ENCODE measurements at regions not wholly inside any gene's neighbourhood (a gene's known extent, or its start where the extent isn't known, plus 50 kb on each side); places are given as distances from the start of the nearest gene placed in this dataset.
A peak's percentile ranks its signal among the peaks of the same experiment; 100 is the strongest.

DNA sequence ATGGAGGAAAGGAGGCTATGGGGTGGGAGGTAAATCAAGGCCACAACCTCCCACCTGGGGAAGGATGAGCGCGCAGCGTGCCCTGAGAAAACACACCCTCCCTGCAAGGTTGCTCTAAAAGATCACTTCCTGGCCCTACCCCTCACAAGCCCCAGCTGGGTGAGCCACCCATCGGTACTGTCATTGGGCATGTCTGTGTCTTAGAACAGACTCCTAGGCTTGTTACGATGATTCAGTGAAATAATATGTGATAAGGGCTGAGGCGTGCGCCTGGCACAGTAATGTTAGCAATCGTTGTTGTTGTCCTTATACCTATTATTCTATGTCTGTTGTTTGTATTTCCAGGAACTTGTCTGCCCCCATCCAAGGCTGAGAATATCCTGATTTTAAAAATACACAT, 175.1 kb downstream of the ZFP36L2 start:
- H2AFZ ChIP-seq (ENCODE audit: low read depth, low read length), result peak overlapping the region; percentile 13
- no TSS peak for BruUV-seq (replicated peaks)
- peak; percentile 81 for DNase-seq (ENCODE audit: low read depth, low spot score)
- no peak overlapping the region for H3K4me2 ChIP-seq (ENCODE audit: insufficient read depth, low read length)
- peak; percentile 98 for FAIRE-seq
- H3K9ac ChIP-seq (replicated peaks; ENCODE audit: extremely low read depth, insufficient read depth, low read length), result no peak overlapping the region
- H3K9me3 ChIP-seq (replicated peaks; ENCODE audit: control insufficient read depth, insufficient read depth, low read length), result no peaks in the 10 kb centered on the region
- H3K4me1 ChIP-seq (ENCODE audit: control insufficient read depth, extremely low read depth, insufficient read depth, low read length), result peaks cover 32% of the 10 kb centered on the region
- intact Hi-C loops (cut with micrococcal nuclease) (loop anchor here (2.0 kb wide), 2 partner anchors 35 to 63 kb away; no protein-coding TSS in a partner anchor), dilution Hi-C loops (cut with MboI; ENCODE audit: extremely low pct_ligation_motif_present, low sequenced_read_pairs) (no loop called here)
- POLR2A ChIA-PET, result interaction anchor here (0.9 kb wide), 1 partner anchor 10 kb away, joined by 3 read pairs; no protein-coding TSS in a partner anchor
- H3K27me3 ChIP-seq (ENCODE audit: control insufficient read depth in 2 of 2, insufficient read depth in 2 of 2, low read length in 2 of 2), result no peaks in the 10 kb centered on the region
- H3K79me2 ChIP-seq (ENCODE audit: control insufficient read depth, insufficient read depth, low read length), result no peaks in the 10 kb centered on the region
- CTCF ChIA-PET, result interaction anchor here (0.5 to 2.4 kb wide), 8 partner anchors 9 to 451 kb away, joined by 3 to 9 read pairs (median 3); no protein-coding TSS in a partner anchor
- H4K20me1 ChIP-seq (replicated peaks; ENCODE audit: control insufficient read depth, extremely low read depth, insufficient read depth, low read length), result no peaks in the 10 kb centered on the region
- no peak overlapping the region for H3K4me3 ChIP-seq (replicated peaks in 1 of 3; ENCODE audit: insufficient read depth in 1 of 3, low read depth in 1 of 3, low read length in 3 of 3)
- peak overlapping the region; percentile 14 for H3K27ac ChIP-seq (ENCODE audit: insufficient read depth, low read depth, low read length)
- no peaks in the 10 kb centered on the region for H3K9me1 ChIP-seq (replicated peaks; ENCODE audit: control insufficient read depth, extremely low read depth, insufficient read depth, low read length)
- H3K36me3 ChIP-seq (ENCODE audit: control insufficient read depth in 2 of 2, extremely low read depth in 1 of 2, insufficient read depth in 2 of 2, low read length in 2 of 2), result no peaks in the 10 kb centered on the region
- TF ChIP-seq, protein P1, sequence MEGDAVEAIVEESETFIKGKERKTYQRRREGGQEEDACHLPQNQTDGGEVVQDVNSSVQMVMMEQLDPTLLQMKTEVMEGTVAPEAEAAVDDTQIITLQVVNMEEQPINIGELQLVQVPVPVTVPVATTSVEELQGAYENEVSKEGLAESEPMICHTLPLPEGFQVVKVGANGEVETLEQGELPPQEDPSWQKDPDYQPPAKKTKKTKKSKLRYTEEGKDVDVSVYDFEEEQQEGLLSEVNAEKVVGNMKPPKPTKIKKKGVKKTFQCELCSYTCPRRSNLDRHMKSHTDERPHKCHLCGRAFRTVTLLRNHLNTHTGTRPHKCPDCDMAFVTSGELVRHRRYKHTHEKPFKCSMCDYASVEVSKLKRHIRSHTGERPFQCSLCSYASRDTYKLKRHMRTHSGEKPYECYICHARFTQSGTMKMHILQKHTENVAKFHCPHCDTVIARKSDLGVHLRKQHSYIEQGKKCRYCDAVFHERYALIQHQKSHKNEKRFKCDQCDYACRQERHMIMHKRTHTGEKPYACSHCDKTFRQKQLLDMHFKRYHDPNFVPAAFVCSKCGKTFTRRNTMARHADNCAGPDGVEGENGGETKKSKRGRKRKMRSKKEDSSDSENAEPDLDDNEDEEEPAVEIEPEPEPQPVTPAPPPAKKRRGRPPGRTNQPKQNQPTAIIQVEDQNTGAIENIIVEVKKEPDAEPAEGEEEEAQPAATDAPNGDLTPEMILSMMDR (IDR thresholded peaks at IDR 0.05; ENCODE audit: extremely low read depth in 1 of 2, insufficient read depth in 1 of 2, low read depth in 1 of 2, low read length in 2 of 2), result no peak
- TF ChIP-seq, protein P2, sequence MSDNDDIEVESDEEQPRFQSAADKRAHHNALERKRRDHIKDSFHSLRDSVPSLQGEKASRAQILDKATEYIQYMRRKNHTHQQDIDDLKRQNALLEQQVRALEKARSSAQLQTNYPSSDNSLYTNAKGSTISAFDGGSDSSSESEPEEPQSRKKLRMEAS (IDR thresholded peaks at IDR 0.05; ENCODE audit: insufficient read depth, insufficient read length), result no peak
- peak; percentile 49 for TF ChIP-seq POLR2AphosphoS5 (IDR thresholded peaks at IDR 0.05; ENCODE audit: insufficient read depth, low read depth, low read length)
- no peak for TF ChIP-seq EZH2 (IDR thresholded peaks at IDR 0.05; ENCODE audit: borderline replicate concordance, low read depth, low read length, severe bottlenecking)
- peak; percentile 61 for TF ChIP-seq GATA2 (IDR thresholded peaks at IDR 0.05; ENCODE audit: insufficient read depth, insufficient read length, low read depth, low read length)
- TF ChIP-seq JUN (IDR thresholded peaks at IDR 0.05; ENCODE audit: borderline replicate concordance, insufficient read depth, insufficient read length, low read depth), result peak; percentile 44
- no peak for TF ChIP-seq MYC (IDR thresholded peaks at IDR 0.05; ENCODE audit: low read depth, low read length)
- no peak for TF ChIP-seq POLR2A (IDR thresholded peaks at IDR 0.05; ENCODE audit: low read depth, low read length)
- TF ChIP-seq FOS (IDR thresholded peaks at IDR 0.05; ENCODE audit: borderline replicate concordance, insufficient read depth, low read length), result peak; percentile 52

Data from endothelial cell of umbilical vein (primary cell).